ENCODE measurements at regions not wholly inside any gene's neighbourhood (a gene's known extent, or its start where the extent isn't known, plus 50 kb on each side); places are given as distances from the start of the nearest gene placed in this dataset.

DNA sequence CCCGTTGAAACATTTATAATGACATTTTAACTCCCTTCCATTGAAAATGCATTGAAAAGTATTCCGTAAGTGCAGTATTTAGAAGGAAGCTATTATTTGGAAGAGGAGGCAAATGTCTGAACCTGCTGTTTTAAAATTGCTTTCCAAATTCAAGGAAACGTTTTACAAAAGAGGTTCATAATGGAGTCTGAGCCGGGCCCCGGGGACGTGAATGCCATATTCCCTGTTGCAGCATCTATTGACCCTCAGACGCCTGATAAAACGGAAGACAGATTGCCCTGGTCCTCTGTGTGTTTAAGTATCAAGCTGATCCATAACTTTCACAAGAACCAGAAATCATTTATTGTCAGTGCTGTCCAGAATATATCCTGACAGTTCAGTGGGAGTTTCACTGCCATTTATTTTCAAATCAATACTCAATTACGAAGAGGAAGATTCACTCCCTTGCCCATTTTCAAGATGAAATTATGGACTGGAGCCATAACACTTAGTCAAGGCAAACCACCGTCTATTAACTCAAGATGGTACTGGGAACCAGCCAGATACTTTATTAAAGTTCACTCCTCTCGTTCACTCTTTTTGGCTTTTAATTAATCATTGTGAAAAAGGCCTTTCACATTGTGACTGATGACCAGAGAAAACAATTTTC lies 435.7 kb upstream of the PFKP start:
- H3K4me3 ChIP-seq (ENCODE audit: low read depth, low read length), result no peak overlapping the region
- TF ChIP-seq, protein P1, sequence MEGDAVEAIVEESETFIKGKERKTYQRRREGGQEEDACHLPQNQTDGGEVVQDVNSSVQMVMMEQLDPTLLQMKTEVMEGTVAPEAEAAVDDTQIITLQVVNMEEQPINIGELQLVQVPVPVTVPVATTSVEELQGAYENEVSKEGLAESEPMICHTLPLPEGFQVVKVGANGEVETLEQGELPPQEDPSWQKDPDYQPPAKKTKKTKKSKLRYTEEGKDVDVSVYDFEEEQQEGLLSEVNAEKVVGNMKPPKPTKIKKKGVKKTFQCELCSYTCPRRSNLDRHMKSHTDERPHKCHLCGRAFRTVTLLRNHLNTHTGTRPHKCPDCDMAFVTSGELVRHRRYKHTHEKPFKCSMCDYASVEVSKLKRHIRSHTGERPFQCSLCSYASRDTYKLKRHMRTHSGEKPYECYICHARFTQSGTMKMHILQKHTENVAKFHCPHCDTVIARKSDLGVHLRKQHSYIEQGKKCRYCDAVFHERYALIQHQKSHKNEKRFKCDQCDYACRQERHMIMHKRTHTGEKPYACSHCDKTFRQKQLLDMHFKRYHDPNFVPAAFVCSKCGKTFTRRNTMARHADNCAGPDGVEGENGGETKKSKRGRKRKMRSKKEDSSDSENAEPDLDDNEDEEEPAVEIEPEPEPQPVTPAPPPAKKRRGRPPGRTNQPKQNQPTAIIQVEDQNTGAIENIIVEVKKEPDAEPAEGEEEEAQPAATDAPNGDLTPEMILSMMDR (IDR thresholded peaks at IDR 0.05; ENCODE audit: low read depth, low read length), result no peak

DNA sequence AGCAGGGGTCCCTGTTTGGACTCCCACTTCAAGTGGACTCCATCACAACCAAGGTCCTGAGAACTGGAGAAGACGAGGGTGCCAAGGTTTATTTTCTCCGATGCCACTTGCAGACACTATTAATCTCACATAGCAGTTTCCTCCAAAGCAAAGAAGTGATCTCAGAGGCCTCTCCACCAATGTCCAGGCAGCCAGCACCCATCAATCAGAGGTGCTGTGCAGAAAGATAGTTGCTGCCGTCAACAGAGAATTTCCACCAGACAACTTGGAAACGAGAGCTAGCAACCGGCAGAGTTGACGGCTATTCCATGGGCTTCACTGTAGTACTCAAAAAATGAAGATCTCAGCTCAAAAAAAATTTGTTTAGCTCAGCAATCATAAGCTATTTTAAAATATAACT lies 438.6 kb upstream of the PFKP start:
- TF ChIP-seq, protein P1 (IDR thresholded peaks at IDR 0.05; ENCODE audit: low read depth, low read length), result no peak
- no peak overlapping the region for H3K4me3 ChIP-seq (ENCODE audit: low read depth, low read length)

GRCh38 chr10:2627969-2628368 lies 439.4 kb upstream of the PFKP start:
- H3K4me3 ChIP-seq (ENCODE audit: low read depth, low read length), result no peak overlapping the region
- TF ChIP-seq, protein P1 (IDR thresholded peaks at IDR 0.05; ENCODE audit: low read depth, low read length), result no peak

- TF ChIP-seq, protein P1 (IDR thresholded peaks at IDR 0.05; ENCODE audit: low read depth, low read length), result no peak
- no peak overlapping the region for H3K4me3 ChIP-seq (ENCODE audit: low read depth, low read length)
These were observed 442.3 kb upstream of the PFKP start for GRCh38 chr10:2625094-2625493.

GRCh38 chr10:2623675-2624274 lies 443.6 kb upstream of the PFKP start:
- TF ChIP-seq, protein P1 (IDR thresholded peaks at IDR 0.05; ENCODE audit: low read depth, low read length), result no peak
- no peak overlapping the region for H3K4me3 ChIP-seq (ENCODE audit: low read depth, low read length)

GRCh38 chr10:2620827-2621521 lies 446.4 kb upstream of the PFKP start:
- H3K4me3 ChIP-seq (ENCODE audit: low read depth, low read length), result no peak overlapping the region
- TF ChIP-seq, protein P1 (IDR thresholded peaks at IDR 0.05; ENCODE audit: low read depth, low read length), result no peak

DNA sequence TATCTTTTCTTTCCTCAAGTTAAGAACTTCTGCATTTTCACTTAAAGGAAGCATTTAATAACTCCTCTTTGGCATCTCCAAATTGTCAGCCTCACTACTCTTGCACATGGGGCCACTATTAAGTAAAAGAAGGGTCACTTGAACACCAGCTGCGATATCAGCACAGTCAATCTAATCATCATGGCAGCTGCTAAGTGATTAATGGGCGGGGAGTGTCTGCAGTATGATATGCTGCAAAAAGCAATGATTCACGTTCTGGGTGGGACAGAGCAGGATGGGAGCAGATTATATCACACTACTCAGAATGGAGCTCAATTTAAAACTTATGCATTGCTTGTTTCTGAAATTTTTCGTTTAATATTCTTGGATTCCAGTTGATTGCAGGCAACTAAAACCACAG lies 447.4 kb upstream of the PFKP start:
- TF ChIP-seq, protein P1 (IDR thresholded peaks at IDR 0.05; ENCODE audit: low read depth, low read length), result no peak
- H3K4me3 ChIP-seq (ENCODE audit: low read depth, low read length), result no peak overlapping the region

All from WI38 (cell line).